Activated CD8-positive, alpha-beta memory T cell treated with anti-CD3 and anti-CD28 coated beads for 24 hours (primary cell): ENCODE measurements at regions not wholly inside any gene's neighbourhood (a gene's known extent, or its start where the extent isn't known, plus 50 kb on each side); places are given as distances from the start of the nearest gene placed in this dataset.
"Not testable (repeated sequence)": the region's sequence is repeated elsewhere in the genome, so short reads cannot be mapped to it uniquely, and the experiment has no call there.

Experiments
- DNase-seq: peaks from one replicate; pipeline ENCODE4 v3.0.0-alpha.2; 2020

- DNase-seq, result no peak
These were observed 721.9 kb upstream of the IGFBP7 start for GRCh38 chr4:57832083-57832482.

DNA sequence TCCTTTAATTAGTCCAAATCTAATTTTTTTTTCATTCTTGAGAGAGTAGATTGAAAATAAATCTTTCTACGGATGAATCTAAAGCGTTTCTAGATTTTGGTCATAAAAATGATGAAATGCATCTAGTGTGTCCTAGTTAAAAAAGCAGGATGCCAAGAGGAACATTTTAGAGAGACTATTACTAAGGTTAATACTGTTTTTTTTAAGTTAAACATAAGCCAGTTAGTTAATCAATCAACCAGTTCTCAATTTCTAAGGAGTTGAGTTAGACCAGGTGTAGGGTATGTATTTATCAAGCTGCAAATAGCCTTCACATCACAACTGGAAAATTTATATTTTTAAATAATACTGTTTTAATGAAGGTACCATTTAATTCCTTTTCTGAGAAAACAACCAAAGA is 679.5 kb upstream of the IGFBP7 start:
- no peak for DNase-seq

- DNase-seq, result no peak
These were observed 667.7 kb upstream of the IGFBP7 start for GRCh38 chr4:57777876-57778275.

DNA sequence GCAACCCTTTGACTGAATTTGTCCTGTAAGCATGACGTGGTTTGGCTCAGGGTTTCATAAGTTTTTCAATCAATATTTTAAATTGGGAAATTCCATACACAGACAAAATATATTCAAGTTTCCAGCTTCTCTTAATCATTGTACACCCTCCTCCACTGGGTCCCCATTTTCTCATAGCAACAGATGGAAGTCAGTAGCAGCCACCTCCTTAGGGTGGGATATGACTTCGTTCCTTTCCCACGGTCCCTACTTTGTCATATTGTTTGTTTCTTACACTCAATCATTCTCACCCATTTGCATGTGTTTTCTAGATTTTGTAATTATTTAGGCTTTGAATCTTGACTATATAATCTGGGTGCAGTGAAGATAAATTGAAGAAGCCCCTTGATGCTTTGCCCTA is 664.5 kb upstream of the IGFBP7 start:
- no peak for DNase-seq

DNA sequence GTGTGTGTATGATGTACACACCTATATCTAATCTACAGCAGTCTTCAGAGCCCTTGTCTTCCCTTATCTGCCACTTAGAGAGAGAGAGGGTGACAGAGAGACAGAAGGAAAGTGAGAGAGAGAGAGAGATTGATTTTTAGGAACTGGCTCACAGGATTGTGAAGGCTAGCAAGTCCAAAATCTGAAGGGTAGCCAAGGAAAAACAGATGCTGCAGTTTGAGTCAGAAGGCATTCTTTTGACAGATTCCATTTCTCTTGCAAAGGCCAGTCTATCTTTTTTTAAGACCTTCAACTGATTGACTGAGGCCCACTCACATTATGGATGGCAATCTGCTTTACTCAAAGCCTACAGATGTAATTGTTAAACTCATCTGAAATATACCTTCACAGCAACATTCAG is 664.0 kb upstream of the IGFBP7 start:
- no peak for DNase-seq

DNA sequence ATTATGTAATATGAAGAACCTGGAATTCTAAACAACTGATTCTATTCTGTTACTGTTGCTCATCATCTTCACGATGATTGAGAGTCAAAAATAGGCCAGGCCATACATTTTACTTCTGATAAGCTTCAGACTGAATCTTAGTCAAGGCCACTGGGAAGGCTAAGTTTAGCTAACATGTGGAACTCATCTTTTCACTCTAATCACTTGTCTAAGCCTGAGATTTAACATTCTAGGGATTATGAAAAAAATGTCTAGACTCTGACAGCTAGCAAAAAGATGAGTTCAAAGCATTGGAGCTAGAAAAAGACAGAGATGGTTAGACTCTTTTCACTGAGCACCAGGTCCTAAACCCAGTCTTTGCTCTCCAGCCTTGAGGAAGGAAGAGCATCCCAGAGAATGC is 656.2 kb upstream of the IGFBP7 start:
- no peak for DNase-seq

DNA sequence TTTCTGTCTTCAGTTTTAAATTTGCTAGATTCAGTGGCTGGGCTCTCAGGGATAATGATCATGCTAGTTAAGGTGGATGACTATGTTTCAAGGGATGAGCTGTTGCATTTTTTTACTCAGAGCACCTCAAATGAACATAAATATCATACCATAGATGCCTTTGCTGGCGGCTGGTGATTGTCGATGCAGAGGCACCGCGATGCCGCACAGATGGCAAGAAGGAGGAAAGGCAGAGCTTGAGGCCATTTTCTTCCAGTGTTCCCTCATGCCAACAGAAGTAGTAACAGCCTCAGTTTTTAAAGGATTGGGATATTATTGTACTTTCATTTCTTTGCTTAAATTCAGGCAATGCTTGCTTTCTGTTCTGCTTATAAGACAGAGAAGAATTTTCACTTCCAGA is 654.7 kb upstream of the IGFBP7 start:
- DNase-seq, result no peak

GRCh38 chr4:57763070-57763469 is 652.9 kb upstream of the IGFBP7 start:
- no peak for DNase-seq

GRCh38 chr4:57740625-57741190 is 630.5 kb upstream of the IGFBP7 start:
- DNase-seq, result no peak

GRCh38 chr4:57736781-57737180 is 626.6 kb upstream of the IGFBP7 start:
- DNase-seq, result no peak

- DNase-seq, result no peak
These were observed 624.0 kb upstream of the IGFBP7 start for GRCh38 chr4:57734104-57734670.

DNA sequence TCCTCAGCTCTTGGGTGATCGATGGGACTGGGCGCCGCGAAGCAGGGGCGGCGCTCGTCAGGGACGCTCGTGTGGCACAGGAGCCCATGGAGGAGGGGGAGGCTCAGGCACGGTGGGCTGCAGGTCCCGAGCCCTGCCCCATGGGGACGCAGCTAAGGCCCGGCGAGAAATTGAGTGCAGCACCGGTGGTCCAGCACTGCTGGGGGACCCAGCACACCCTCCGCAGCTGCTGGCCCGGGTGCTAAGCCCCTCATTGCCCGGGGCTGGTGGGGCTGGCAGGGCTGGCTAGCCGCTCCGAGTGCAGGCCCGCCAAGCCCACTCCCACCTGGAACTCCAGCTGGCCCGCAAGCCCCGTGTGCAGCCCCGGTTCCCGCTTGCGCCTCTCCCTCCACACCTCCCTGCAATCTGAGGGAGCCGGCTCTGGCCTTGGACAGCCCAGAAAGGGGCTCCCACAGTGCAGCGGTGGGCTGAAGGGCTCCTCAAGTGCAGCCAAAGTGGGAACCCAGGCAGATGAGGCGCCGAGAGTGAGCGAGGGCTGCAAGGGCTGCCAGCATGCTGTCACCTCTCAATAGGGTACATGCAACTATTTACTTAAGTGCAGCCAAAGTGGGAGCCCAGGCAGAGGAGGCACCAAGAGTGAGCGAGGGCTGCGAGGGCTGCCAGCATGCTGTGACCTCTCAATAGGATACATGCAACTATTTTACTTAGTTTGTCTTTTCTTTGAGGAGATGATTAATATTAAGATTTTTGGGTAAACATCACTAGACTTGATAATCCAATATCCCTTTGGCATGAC is 619.8 kb upstream of the IGFBP7 start:
- not testable (repeated sequence) for DNase-seq

- no peak for DNase-seq
These were observed 616.0 kb upstream of the IGFBP7 start for GRCh38 chr4:57726154-57726553.

- no peak for DNase-seq
These were observed 609.3 kb upstream of the IGFBP7 start for GRCh38 chr4:57719456-57719855.

DNA sequence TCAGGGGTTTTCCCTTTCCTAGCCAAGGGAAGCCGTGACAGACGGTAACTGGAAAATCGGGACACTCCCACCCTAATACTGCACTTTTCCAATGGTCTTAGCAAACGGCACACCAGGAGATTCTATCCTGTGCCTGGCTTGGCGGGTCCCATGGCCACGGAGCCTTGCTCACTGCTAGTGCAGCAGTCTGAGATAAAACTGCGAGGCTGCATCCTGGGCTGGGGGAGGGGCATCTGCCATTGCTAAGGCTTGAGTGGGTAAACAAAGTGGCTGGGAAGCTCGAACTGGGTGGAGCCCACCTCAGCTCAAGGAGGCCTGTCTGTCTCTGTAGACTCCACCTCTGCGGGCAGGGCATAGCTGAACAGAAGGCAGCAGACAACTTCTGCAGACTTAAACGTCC is 604.1 kb upstream of the IGFBP7 start:
- DNase-seq, result not testable (repeated sequence)

DNA sequence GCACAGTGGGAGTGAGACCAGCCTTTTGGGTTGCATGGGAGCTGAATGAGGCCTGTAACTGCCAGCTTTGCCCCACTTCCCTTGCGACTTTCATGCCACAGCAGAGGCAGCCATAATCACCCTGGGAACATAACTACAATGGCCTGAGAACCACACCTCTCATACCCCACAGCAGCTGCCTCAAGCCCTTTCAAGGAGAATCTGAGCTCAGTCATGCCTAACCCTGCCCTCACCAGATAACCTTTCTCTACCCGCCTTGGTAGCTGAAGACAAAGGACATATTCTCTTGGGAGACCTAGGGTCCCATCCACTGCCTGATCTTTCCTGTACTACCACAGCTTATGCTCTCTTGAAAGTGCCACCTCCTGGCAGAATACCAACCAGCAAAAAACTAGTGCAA is 599.9 kb upstream of the IGFBP7 start:
- DNase-seq, result no peak

DNA sequence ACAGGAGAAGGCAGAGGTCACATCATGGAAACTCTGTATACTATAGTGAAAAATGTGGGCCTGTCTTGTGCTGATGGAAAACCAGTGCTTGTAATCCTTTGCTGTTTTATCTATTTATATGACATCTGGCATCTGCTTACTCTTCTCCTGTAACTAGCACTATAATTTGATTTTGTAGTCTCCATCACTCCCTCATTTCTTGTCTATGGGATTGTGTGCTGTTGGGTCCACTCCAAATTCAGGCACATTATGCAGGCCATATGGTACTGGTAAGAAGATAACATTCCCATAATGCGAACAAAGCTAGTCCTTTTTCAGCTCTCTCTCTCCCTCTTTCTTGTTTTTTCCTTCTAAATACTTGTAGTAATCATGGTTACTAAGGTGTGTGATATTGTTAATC is 581.2 kb upstream of the IGFBP7 start:
- DNase-seq, result no peak

GRCh38 chr4:57689693-57690205 is 579.6 kb upstream of the IGFBP7 start:
- DNase-seq, result no peak

DNA sequence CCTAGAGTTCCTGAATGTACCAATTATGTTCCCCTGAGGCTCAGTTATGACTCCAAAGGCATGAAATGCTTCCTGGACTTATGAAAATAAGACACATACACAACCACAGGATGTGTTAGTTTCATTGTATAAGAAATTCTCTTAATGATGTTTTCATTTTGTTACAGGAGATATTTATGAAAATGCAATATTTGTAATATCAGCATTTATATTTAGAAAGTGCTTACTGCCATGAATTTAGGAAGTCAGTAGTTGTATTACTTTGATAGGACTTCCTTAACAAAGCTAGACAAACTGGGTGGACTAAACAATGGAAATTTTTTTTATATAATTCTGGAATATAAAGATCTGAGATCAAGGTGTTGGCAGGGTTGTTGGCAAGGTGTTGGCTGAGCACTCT is 572.1 kb upstream of the IGFBP7 start:
- DNase-seq, result no peak

GRCh38 chr4:57679969-57680368 is 569.8 kb upstream of the IGFBP7 start:
- DNase-seq, result no peak

DNA sequence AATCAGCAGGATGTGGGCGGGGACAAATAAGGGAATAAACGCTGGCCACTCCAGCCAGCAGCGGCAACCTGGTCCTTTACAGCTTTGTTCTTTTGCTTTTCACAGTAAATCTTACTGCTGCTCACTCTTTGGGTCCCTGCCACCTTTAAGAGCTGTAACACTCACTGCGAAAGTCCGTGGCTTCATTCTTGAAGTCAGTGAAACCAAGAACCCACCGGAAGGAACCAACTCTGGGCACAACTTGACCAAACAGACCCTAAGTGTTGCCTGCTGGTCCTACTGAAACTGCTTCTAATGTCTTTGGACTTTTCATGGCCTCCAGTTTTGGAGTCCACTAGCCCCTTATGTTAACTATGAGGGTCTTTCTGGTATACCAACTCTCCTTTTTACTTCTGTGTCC is 566.2 kb upstream of the IGFBP7 start:
- DNase-seq, result no peak

- DNase-seq, result no peak
These were observed 562.8 kb upstream of the IGFBP7 start for GRCh38 chr4:57672846-57673433.

GRCh38 chr4:57668621-57669020 is 558.4 kb upstream of the IGFBP7 start:
- DNase-seq, result no peak

DNA sequence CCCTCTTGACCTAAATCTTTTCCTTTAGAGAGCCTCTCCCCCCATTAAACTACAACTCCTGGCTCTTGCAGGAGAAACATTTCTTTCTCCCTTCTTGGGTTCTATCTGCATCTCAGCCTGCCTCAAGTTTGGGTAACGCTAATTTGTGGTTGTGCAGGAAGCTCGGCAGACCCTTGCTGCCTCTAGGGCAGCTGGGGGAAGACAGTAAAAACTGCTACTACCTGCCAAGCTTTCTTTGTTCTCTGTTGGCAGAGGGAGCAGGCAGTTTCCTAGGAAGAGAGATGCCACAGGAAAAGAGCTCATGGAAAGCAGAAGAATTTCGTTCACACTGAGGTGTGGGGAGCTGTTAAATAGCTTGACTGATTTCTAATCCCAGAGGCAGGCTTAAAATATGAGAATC is 555.6 kb upstream of the IGFBP7 start:
- DNase-seq, result no peak
